Neural progenitor cell (in vitro differentiated cells): ENCODE measurements at regions not wholly inside any gene's neighbourhood (a gene's known extent, or its start where the extent isn't known, plus 50 kb on each side); places are given as distances from the start of the nearest gene placed in this dataset.

Experiments used
- DNase-seq: peaks from one replicate; pipeline ENCODE4 v3.0.0-alpha.2; 2016; ENCODE audit warnings: low spot score
- H2AFZ ChIP-seq: fragments of 200-600 bp; sonication (generic); replicated peaks from 2 replicates; pipeline ENCODE4 v1.6.1; 2016; ENCODE audit warnings: antibody characterized with exemption
- H3F3A ChIP-seq: fragments of 200-600 bp; sonication (generic); 2 replicates; pipeline ENCODE4 v1.6.1; 2016; ENCODE audit warnings: antibody characterized with exemption, low read depth
- H3K27ac ChIP-seq: fragments of 200-600 bp; sonication (generic); 2 replicates; pipeline ENCODE4 v1.5.1; 2016; ENCODE audit warnings: mild to moderate bottlenecking
- H3K27me3 ChIP-seq: fragments of 200-600 bp; sonication (generic); 2 replicates; pipeline ENCODE4 v1.6.1; 2016; ENCODE audit warnings: mild to moderate bottlenecking, moderate library complexity
- H3K36me3 ChIP-seq: fragments of 200-600 bp; sonication (generic); 2 replicates; pipeline ENCODE4 v1.5.1; 2016
- H3K4me1 ChIP-seq: fragments of 200-600 bp; sonication (generic); 2 replicates; pipeline ENCODE4 v1.6.1; 2016; ENCODE audit warnings: mixed run types
- H3K4me2 ChIP-seq: fragments of 200-600 bp; sonication (generic); 2 replicates; pipeline ENCODE4 v1.6.1; 2016
- H3K4me3 ChIP-seq: fragments of 200-600 bp; sonication (generic); 2 replicates; pipeline ENCODE4 v1.5.1; 2016
- H3K79me2 ChIP-seq: fragments of 200-600 bp; sonication (generic); 2 replicates; pipeline ENCODE4 v1.6.1; 2016; ENCODE audit warnings: low read depth
- H3K9ac ChIP-seq: fragments of 200-600 bp; sonication (generic); 2 replicates; pipeline ENCODE4 v1.6.1; 2016
- H3K9me3 ChIP-seq: fragments of 200-600 bp; sonication (generic); 2 replicates; pipeline ENCODE4 v1.5.1; 2016; ENCODE audit warnings: low read depth
- H4K20me1 ChIP-seq: fragments of 200-600 bp; sonication (generic); 2 replicates; pipeline ENCODE4 v1.6.1; 2016; ENCODE audit warnings: low read depth
- H3K27ac Mint-ChIP-seq: 3 replicates; pipeline ENCODE4 v1.8.0; 2021; ENCODE audit warnings: mixed read lengths
- H3K27me3 Mint-ChIP-seq: 2 replicates; pipeline ENCODE4 v1.8.0; 2022; ENCODE audit warnings: low read depth, mild to moderate bottlenecking, inconsistent platforms, moderate library complexity, mixed read lengths; ENCODE audit not compliant: insufficient read depth
- H3K36me3 Mint-ChIP-seq: 3 replicates; pipeline ENCODE4 v1.8.0; 2021; ENCODE audit warnings: mixed read lengths
- H3K4me1 Mint-ChIP-seq: 3 replicates; pipeline ENCODE4 v1.8.0; 2021; ENCODE audit warnings: mixed read lengths
- H3K4me3 Mint-ChIP-seq: 3 replicates; pipeline ENCODE4 v1.8.0; 2021; ENCODE audit warnings: mild to moderate bottlenecking, moderate library complexity, mixed read lengths
- H3K9me3 Mint-ChIP-seq: 3 replicates; pipeline ENCODE4 v1.8.0; 2020; ENCODE audit warnings: mixed read lengths
- CTCF ChIP-seq: fragments of 200-600 bp; sonication (generic); IDR thresholded peaks from 2 replicates; pipeline ENCODE4 v1.5.1; 2017; ENCODE audit warnings: antibody characterized with exemption, mild to moderate bottlenecking
- EZH2 ChIP-seq: fragments of 200-600 bp; sonication (generic); IDR thresholded peaks from 2 replicates; pipeline ENCODE4 v1.6.1; 2017; ENCODE audit warnings: antibody characterized with exemption, mild to moderate bottlenecking, moderate library complexity
- EZH2phosphoT487 ChIP-seq: fragments of 200-600 bp; sonication (generic); IDR thresholded peaks from 2 replicates; pipeline ENCODE4 v1.6.1; 2017; ENCODE audit warnings: antibody characterized with exemption

GRCh38 chr10:121036431-121036830 is 185.3 kb downstream of the WDR11 start:
- Mint-ChIP-seq H3K4me3 (no peak overlapping the region), H3K27ac (peak overlapping the region; percentile 7)

GRCh38 chr10:121041499-121041898 is 190.3 kb downstream of the WDR11 start:
- no peaks in the 10 kb centered on the region for H3K36me3 Mint-ChIP-seq
- H3K4me1 Mint-ChIP-seq = peaks cover 6% of the 10 kb centered on the region
- no peak for DNase-seq
- Histone ChIP-seq H3K36me3 (no peaks in the 10 kb centered on the region), H3K4me3 (no peak overlapping the region), H3K27me3 (no peaks in the 10 kb centered on the region), H3K4me2 (no peak overlapping the region), H4K20me1 (no peaks in the 10 kb centered on the region), H2AFZ (no peak overlapping the region), H3F3A (no peaks in the 10 kb centered on the region), H3K4me1 (peaks cover 1% of the 10 kb centered on the region), H3K79me2 (no peaks in the 10 kb centered on the region), H3K27ac (no peak overlapping the region), H3K9me3 (no peaks in the 10 kb centered on the region), H3K9ac (no peak overlapping the region)
- TF ChIP-seq EZH2phosphoT487 (no peak), EZH2 (no peak), CTCF (no peak)
- peaks cover 2% of the 10 kb centered on the region for H3K27me3 Mint-ChIP-seq
- no peak overlapping the region for H3K4me3 Mint-ChIP-seq
- H3K27ac Mint-ChIP-seq = no peak overlapping the region
- no peaks in the 10 kb centered on the region for H3K9me3 Mint-ChIP-seq

More at GRCh38 chr10:121036431-121036830, 185.3 kb downstream of the WDR11 start:
- Histone ChIP-seq H3K4me1 (peaks cover 3% of the 10 kb centered on the region), H3K27me3 (no peaks in the 10 kb centered on the region), H3K9me3 (no peaks in the 10 kb centered on the region), H3K4me3 (no peak overlapping the region), H3F3A (no peaks in the 10 kb centered on the region), H3K79me2 (no peaks in the 10 kb centered on the region), H3K4me2 (no peak overlapping the region), H4K20me1 (no peaks in the 10 kb centered on the region), H3K9ac (no peak overlapping the region), H2AFZ (peak overlapping the region; percentile 54), H3K36me3 (no peaks in the 10 kb centered on the region), H3K27ac (no peak overlapping the region)
- H3K36me3 Mint-ChIP-seq = no peaks in the 10 kb centered on the region
- no peaks in the 10 kb centered on the region for H3K9me3 Mint-ChIP-seq
- peaks cover 6% of the 10 kb centered on the region for H3K4me1 Mint-ChIP-seq
- TF ChIP-seq EZH2phosphoT487 (no peak), EZH2 (no peak), CTCF (no peak)
- DNase-seq = no peak
- H3K27me3 Mint-ChIP-seq = peaks cover 2% of the 10 kb centered on the region

- H3K9ac ChIP-seq = no peak overlapping the region
- Mint-ChIP-seq H3K27ac (no peak overlapping the region), H3K4me3 (no peak overlapping the region), H3K27me3 (peaks cover 2% of the 10 kb centered on the region), H3K36me3 (no peaks in the 10 kb centered on the region), H3K4me1 (peaks cover 5% of the 10 kb centered on the region), H3K9me3 (no peaks in the 10 kb centered on the region)
- H3K27me3 ChIP-seq = no peaks in the 10 kb centered on the region
- no peaks in the 10 kb centered on the region for H3K9me3 ChIP-seq
- H3K4me3 ChIP-seq = no peak overlapping the region
- H3K4me2 ChIP-seq = no peak overlapping the region
- TF ChIP-seq CTCF = no peak
- no peak overlapping the region for H2AFZ ChIP-seq
- H3K36me3 ChIP-seq = no peaks in the 10 kb centered on the region
- no peaks in the 10 kb centered on the region for H4K20me1 ChIP-seq
- H3K4me1 ChIP-seq = no peaks in the 10 kb centered on the region
- no peak overlapping the region for H3K27ac ChIP-seq
- H3F3A ChIP-seq = no peaks in the 10 kb centered on the region
- no peak for DNase-seq
- no peaks in the 10 kb centered on the region for H3K79me2 ChIP-seq
Measured at GRCh38 chr10:121041906-121042305, 190.7 kb downstream of the WDR11 start.

- Histone ChIP-seq H3F3A (no peaks in the 10 kb centered on the region), H3K27me3 (no peaks in the 10 kb centered on the region), H3K4me3 (no peak overlapping the region), H3K9ac (no peak overlapping the region), H3K36me3 (no peaks in the 10 kb centered on the region), H4K20me1 (no peaks in the 10 kb centered on the region), H3K4me2 (no peak overlapping the region), H3K27ac (no peak overlapping the region), H3K9me3 (no peaks in the 10 kb centered on the region), H3K79me2 (no peaks in the 10 kb centered on the region), H3K4me1 (no peaks in the 10 kb centered on the region), H2AFZ (no peak overlapping the region)
- TF ChIP-seq EZH2phosphoT487 (no peak), EZH2 (no peak), CTCF (no peak)
- Mint-ChIP-seq H3K36me3 (no peaks in the 10 kb centered on the region), H3K27ac (no peak overlapping the region), H3K9me3 (no peaks in the 10 kb centered on the region), H3K4me1 (peaks cover 5% of the 10 kb centered on the region), H3K4me3 (no peak overlapping the region), H3K27me3 (peaks cover 2% of the 10 kb centered on the region)
- DNase-seq = no peak
Measured at GRCh38 chr10:121042342-121042741, 191.2 kb downstream of the WDR11 start.
